ENCODE measurements at regions not wholly inside any gene's neighbourhood (a gene's known extent, or its start where the extent isn't known, plus 50 kb on each side); places are given as distances from the start of the nearest gene placed in this dataset.
"Not testable (repeated sequence)": the region's sequence is repeated elsewhere in the genome, so short reads cannot be mapped to it uniquely, and the experiment has no call there.

GRCh38 chr1:187985897-187986654 lies 1157.3 kb downstream of the PLA2G4A start:
- DNase-seq, result no peak

- no peak for DNase-seq
These were observed 1158.6 kb downstream of the PLA2G4A start for GRCh38 chr1:187987236-187987776.

- DNase-seq, result no peak
These were observed 1163.2 kb downstream of the PLA2G4A start for GRCh38 chr1:187991944-187992343.

- DNase-seq, result no peak
These were observed 1168.0 kb downstream of the PLA2G4A start for GRCh38 chr1:187996780-187997179.

GRCh38 chr1:187999973-188000372 lies 1171.2 kb downstream of the PLA2G4A start:
- no peak for DNase-seq

GRCh38 chr1:188003687-188004086 lies 1174.9 kb downstream of the PLA2G4A start:
- DNase-seq, result not testable (repeated sequence)

- DNase-seq, result no peak
These were observed 1176.1 kb downstream of the PLA2G4A start for GRCh38 chr1:188004849-188005248.

GRCh38 chr1:188006354-188006753 lies 1177.6 kb downstream of the PLA2G4A start:
- no peak for DNase-seq

GRCh38 chr1:188013222-188013849 lies 1184.6 kb downstream of the PLA2G4A start:
- DNase-seq, result not testable (repeated sequence)

- DNase-seq, result no peak
These were observed 1189.2 kb downstream of the PLA2G4A start for GRCh38 chr1:188017921-188018320.

GRCh38 chr1:188022661-188023060 lies 1193.9 kb downstream of the PLA2G4A start:
- no peak for DNase-seq

- DNase-seq, result no peak
These were observed 1194.5 kb downstream of the PLA2G4A start for GRCh38 chr1:188023206-188023605.

- no peak for DNase-seq
These were observed 1198.9 kb downstream of the PLA2G4A start for GRCh38 chr1:188027613-188028012.

GRCh38 chr1:188037572-188037971 lies 1208.8 kb downstream of the PLA2G4A start:
- not testable (repeated sequence) for DNase-seq

GRCh38 chr1:188043536-188044245 lies 1214.9 kb downstream of the PLA2G4A start:
- no peak for DNase-seq

GRCh38 chr1:188050250-188050649 lies 1221.5 kb downstream of the PLA2G4A start:
- DNase-seq, result no peak

- DNase-seq, result no peak
These were observed 1227.3 kb downstream of the PLA2G4A start for GRCh38 chr1:188056011-188056410.

GRCh38 chr1:188058801-188059200 lies 1230.1 kb downstream of the PLA2G4A start:
- no peak for DNase-seq

- DNase-seq, result no peak
These were observed 1233.1 kb downstream of the PLA2G4A start for GRCh38 chr1:188061881-188062280.

- DNase-seq, result no peak
These were observed 1233.7 kb downstream of the PLA2G4A start for GRCh38 chr1:188062456-188062855.

- no peak for DNase-seq
These were observed 1237.2 kb downstream of the PLA2G4A start for GRCh38 chr1:188065917-188066316.

- no peak for DNase-seq
These were observed 1242.1 kb downstream of the PLA2G4A start for GRCh38 chr1:188070848-188071247.

- DNase-seq, result no peak
These were observed 1260.3 kb downstream of the PLA2G4A start for GRCh38 chr1:188089015-188089414.

GRCh38 chr1:188089461-188089860 lies 1260.7 kb downstream of the PLA2G4A start:
- DNase-seq, result no peak

Data from COR-L47 (cell line).